ENCODE measurements at regions not wholly inside any gene's neighbourhood (a gene's known extent, or its start where the extent isn't known, plus 50 kb on each side); places are given as distances from the start of the nearest gene placed in this dataset.
A peak's percentile ranks its signal among the peaks of the same experiment; 100 is the strongest.

DNA sequence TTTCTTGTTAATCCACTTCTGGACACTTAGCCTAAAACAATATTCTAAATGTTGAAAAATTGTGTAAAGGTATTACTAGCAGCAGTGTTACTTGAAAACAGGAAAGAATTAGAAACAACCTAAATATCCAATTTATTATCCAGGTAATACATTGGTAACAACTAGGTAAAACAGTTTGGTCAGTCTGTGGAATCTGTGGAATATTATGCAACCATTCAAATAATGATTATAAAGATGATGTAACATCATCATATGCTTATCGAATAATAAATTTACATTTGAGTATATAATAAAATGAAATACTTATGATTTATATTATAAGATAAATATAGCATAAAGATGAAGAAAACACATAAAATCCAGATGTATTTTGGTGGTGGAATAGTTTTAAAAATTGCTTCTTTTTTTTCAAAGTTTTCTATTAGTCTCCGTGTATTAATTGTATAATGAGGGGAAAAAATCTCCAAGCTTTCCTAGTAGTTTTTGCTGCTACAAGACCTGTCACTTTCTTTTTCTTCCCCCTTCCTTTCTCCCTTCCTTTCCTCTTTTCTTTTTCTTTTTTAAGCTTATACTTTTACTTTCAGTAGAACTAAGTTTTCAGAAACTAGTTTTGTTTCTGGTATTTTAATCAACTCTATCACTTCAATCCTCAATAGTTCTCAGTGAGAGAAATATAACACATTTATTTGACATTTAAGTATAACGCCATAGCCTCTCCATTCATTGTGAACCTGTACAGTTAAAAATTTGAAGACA lies 197.8 kb upstream of the HMCN1 start:
- POLR2A ChIA-PET: interaction anchor here (1.5 kb wide), 1 partner anchor 9 kb away, joined by 5 read pairs; no protein-coding TSS in a partner anchor
- peaks cover 0 to 9% (median 3%) of the 10 kb centered on the region in 4 donors for H3K4me1 Mint-ChIP-seq
- DNase-seq (no peak), ATAC-seq (no peak)
- H3K27me3 Mint-ChIP-seq: peaks cover 0 to 3% (median 0%) of the 10 kb centered on the region in 5 donors
- no peak overlapping the region for H3K4me3 Mint-ChIP-seq
- peak overlapping the region in 2 of 10 donors; percentile 22 to 74 for H3K27ac Mint-ChIP-seq
- no peaks in the 10 kb centered on the region for H3K36me3 Mint-ChIP-seq
- H3K9me3 Mint-ChIP-seq: peaks cover 0 to 10% (median 2%) of the 10 kb centered on the region in 9 donors

DNA sequence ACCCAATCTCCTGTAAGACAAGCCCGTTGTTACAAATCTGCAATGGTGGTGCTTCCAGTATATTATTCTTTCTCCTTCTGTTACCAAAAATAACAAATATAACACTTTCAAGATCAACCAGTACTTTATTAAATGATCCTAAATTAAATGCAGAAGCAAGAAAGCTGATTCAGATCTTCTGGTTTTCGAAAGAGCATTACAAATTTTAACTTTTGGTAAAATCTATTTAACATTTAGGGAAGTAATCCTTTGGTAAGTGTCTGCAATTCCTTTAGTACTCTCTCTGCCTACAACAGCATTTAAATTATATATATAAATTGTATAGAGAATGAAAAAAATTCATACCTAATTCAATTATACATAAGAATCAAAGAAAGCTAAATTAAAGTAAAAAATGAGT lies 198.6 kb upstream of the HMCN1 start:
- Mint-ChIP-seq H3K27ac (peak overlapping the region in 1 of 10 donors; percentile 7), H3K4me1 (peaks cover 0 to 9% (median 3%) of the 10 kb centered on the region in 4 donors), H3K9me3 (peaks cover 0 to 10% (median 2%) of the 10 kb centered on the region in 9 donors), H3K36me3 (no peaks in the 10 kb centered on the region), H3K27me3 (peaks cover 0 to 3% (median 0%) of the 10 kb centered on the region in 5 donors), H3K4me3 (no peak overlapping the region)
- ATAC-seq (no peak), DNase-seq (no peak)
- POLR2A ChIA-PET: no interaction called here

DNA sequence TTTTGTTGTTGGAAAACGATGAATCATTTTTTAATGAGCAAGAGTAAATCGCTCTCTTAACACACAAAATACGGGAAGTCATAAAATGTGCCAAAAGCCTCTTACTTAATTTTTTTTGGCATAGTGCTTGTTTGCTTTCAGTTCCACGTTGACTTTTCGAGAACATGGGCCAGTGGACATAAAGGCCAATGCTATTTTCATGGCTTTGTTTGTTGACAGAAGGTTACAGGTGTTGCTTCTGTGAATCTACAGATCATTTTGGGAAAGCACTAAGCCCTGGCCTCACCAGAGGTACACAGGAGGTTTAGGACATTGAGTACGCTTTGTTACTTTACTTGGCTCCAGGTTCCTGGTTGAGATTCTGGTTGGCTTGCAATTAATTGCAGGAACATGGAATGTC lies 199.4 kb upstream of the HMCN1 start:
- DNase-seq (no peak), ATAC-seq (no peak)
- no peaks in the 10 kb centered on the region for H3K36me3 Mint-ChIP-seq
- POLR2A ChIA-PET: no interaction called here
- H3K9me3 Mint-ChIP-seq: peaks cover 0 to 7% (median 2%) of the 10 kb centered on the region in 9 donors
- peaks cover 0 to 3% (median 0%) of the 10 kb centered on the region in 5 donors for H3K27me3 Mint-ChIP-seq
- H3K4me1 Mint-ChIP-seq: peaks cover 0 to 9% (median 3%) of the 10 kb centered on the region in 4 donors
- peak overlapping the region in 1 of 10 donors; percentile 7 for H3K27ac Mint-ChIP-seq
- H3K4me3 Mint-ChIP-seq: no peak overlapping the region

DNA sequence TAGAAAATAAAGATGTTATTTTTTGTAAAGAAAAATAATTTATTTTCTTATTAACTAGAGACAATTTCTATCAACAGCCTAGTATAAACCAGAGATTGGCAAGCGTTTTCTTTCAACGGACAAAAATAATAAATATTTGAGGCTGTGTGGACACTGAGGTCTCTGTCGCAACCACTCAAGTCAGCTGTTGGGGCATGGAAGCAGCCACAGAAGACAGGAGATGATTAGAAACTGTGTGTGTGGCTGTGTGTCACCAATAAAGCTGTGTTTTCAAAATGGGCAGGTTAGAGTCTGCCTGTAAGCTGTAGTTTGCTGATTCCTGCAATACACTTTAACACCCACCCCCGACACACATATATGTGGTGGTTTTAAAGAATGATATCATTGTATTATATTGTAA lies 200.6 kb upstream of the HMCN1 start:
- no peak overlapping the region for H3K4me3 Mint-ChIP-seq

DNA sequence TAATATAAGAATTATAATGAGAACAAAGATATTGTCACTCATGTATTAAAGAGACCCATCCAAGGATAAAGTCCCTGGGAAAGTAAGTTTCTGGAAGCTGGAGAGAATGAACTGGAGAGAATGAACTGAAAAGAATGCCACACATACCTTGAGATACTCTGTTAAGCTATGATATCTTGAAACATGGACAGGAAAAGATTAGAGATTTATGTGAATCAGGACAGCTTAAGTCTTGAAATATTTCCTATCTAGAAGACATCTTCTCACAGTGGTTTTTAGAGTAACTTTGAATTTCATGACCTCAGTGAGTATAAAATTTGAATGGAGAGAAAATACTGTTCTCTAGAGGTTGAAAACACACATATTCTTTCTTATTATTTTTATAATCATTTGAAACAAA lies 201.3 kb upstream of the HMCN1 start:
- POLR2A ChIA-PET: no interaction called here

More for the DNA sequence above, 200.6 kb upstream of the HMCN1 start:
- H3K4me1 Mint-ChIP-seq: peaks cover 0 to 5% (median 2%) of the 10 kb centered on the region in 4 donors
- peaks cover 0 to 2% (median 0%) of the 10 kb centered on the region in 9 donors for H3K9me3 Mint-ChIP-seq
- peaks cover 0 to 3% (median 0%) of the 10 kb centered on the region in 5 donors for H3K27me3 Mint-ChIP-seq
- DNase-seq (no peak), ATAC-seq (no peak)
- H3K27ac Mint-ChIP-seq: no peak overlapping the region
- POLR2A ChIA-PET: no interaction called here
- H3K36me3 Mint-ChIP-seq: no peaks in the 10 kb centered on the region

DNA sequence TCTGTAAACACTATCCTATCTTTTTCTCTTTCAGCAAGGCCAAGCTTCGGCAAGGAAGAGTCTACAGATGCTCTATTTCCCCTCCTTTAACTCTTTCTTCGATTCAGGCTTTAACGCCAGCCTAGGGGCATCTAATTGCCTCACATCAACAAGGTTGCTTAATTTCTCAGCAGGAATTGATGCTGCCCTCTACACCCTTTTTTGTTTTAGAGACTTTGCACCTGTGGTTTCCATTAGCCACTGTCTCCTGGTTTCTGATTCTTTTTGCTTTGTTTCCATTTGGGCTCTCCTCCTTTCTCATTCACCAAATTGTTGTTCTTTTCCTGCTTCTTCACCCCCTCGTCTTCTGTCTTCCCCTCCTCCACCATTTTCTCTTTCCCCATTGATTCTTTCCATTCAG lies 202.4 kb upstream of the HMCN1 start:
- DNase-seq (no peak), ATAC-seq (no peak)
- POLR2A ChIA-PET: no interaction called here
- H3K27me3 Mint-ChIP-seq: no peaks in the 10 kb centered on the region
- no peak overlapping the region for H3K4me3 Mint-ChIP-seq
- peak overlapping the region in 1 of 10 donors; percentile 38 for H3K27ac Mint-ChIP-seq
- peaks cover 0 to 2% (median 0%) of the 10 kb centered on the region in 9 donors for H3K9me3 Mint-ChIP-seq
- no peaks in the 10 kb centered on the region for H3K36me3 Mint-ChIP-seq
- H3K4me1 Mint-ChIP-seq: peaks cover 0 to 9% (median 3%) of the 10 kb centered on the region in 4 donors

More for the DNA sequence above, 201.3 kb upstream of the HMCN1 start:
- no peak overlapping the region for H3K27ac Mint-ChIP-seq
- H3K9me3 Mint-ChIP-seq: peaks cover 0 to 2% (median 0%) of the 10 kb centered on the region in 9 donors
- ATAC-seq (no peak), DNase-seq (no peak)
- H3K4me1 Mint-ChIP-seq: peaks cover 0 to 5% (median 2%) of the 10 kb centered on the region in 4 donors
- H3K36me3 Mint-ChIP-seq: no peaks in the 10 kb centered on the region
- no peak overlapping the region for H3K4me3 Mint-ChIP-seq
- peaks cover 0 to 3% (median 0%) of the 10 kb centered on the region in 5 donors for H3K27me3 Mint-ChIP-seq

DNA sequence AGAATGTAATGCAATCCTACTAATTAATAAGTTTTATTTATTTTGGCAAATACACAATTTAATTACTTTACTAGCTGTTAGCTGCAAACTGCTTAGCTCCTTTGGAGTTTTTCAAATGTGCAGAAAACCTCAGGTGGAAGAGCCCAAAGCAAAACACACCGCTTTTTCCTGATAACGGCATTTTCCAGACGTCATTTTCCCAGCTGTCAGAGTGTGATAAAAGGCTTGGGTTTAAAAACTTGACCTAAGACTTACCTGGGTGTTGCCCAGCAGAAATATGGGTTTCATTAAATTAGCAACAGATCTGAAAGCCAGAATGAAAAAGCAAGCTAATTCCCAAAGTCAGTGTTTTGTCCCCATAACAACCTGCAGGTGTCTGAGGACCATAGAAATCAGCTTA lies 204.0 kb upstream of the HMCN1 start:
- POLR2A ChIA-PET: no interaction called here
- H3K4me1 Mint-ChIP-seq: peaks cover 0 to 14% (median 6%) of the 10 kb centered on the region in 4 donors
- peaks cover 0 to 4% (median 0%) of the 10 kb centered on the region in 9 donors for H3K9me3 Mint-ChIP-seq
- ATAC-seq (no peak), DNase-seq (no peak)
- no peaks in the 10 kb centered on the region for H3K36me3 Mint-ChIP-seq
- no peaks in the 10 kb centered on the region for H3K27me3 Mint-ChIP-seq
- no peak overlapping the region for H3K4me3 Mint-ChIP-seq
- no peak overlapping the region for H3K27ac Mint-ChIP-seq

DNA sequence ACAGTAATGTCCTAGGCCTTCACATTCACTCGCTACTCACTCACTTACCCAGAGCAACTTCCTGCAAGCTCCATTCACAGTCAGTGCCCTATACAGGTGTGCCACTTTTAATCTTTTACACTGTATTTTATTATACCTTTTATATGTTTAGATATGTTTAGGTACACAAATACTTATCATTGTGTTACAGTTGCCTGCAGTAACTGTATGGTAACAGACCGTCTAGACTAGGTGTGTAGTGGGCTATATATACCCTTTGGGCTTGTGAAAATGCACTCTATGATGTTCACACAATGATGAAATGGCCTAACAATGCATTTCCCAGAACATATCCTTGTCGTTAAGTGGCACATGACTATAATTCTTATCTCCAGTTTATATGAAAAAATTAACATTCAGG lies 204.5 kb upstream of the HMCN1 start:
- H3K27ac Mint-ChIP-seq: no peak overlapping the region
- H3K4me1 Mint-ChIP-seq: peaks cover 0 to 14% (median 6%) of the 10 kb centered on the region in 4 donors
- POLR2A ChIA-PET: no interaction called here
- peaks cover 0 to 2% (median 0%) of the 10 kb centered on the region in 3 donors for H3K36me3 Mint-ChIP-seq
- DNase-seq: no peak
- no peaks in the 10 kb centered on the region for H3K27me3 Mint-ChIP-seq
- peaks cover 0 to 4% (median 0%) of the 10 kb centered on the region in 9 donors for H3K9me3 Mint-ChIP-seq
- ATAC-seq: no peak
- H3K4me3 Mint-ChIP-seq: no peak overlapping the region

DNA sequence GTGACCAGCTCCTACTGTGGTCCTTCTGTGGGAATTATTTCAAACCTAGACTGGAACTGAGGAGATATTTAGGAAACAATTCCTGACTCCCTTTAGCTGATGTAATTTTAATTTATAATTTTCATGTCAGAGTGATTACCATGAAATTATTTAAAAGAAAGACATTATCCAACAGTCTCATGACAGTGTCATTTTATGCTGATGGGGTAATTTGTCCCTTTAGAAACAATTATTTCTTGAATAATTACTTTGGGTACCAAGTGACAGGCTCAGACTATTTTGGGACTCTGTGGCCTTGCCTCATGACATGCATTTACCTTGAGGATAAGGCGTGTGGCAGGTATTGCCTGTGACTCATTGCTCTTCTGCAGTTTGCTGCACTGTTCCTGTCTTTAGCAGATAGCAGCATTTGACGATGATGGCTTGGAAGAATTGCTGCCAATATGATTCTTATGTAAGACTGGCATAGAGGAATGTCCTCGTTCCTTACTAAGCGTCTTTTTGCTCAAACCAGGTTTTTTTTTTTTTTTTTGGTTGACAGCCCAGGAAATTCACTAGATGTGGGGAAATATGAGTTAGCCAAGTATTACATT lies 206.0 kb upstream of the HMCN1 start:
- no peak overlapping the region for H3K27ac Mint-ChIP-seq
- DNase-seq (no peak), ATAC-seq (no peak)
- no peaks in the 10 kb centered on the region for H3K27me3 Mint-ChIP-seq
- H3K4me1 Mint-ChIP-seq: peaks cover 0 to 14% (median 6%) of the 10 kb centered on the region in 4 donors
- H3K4me3 Mint-ChIP-seq: no peak overlapping the region
- peaks cover 0 to 6% (median 1%) of the 10 kb centered on the region in 3 donors for H3K36me3 Mint-ChIP-seq
- POLR2A ChIA-PET: interaction anchor here (0.7 kb wide), 1 partner anchor 691 kb away, joined by 3 read pairs; no protein-coding TSS in a partner anchor
- peaks cover 0 to 4% (median 0%) of the 10 kb centered on the region in 9 donors for H3K9me3 Mint-ChIP-seq

DNA sequence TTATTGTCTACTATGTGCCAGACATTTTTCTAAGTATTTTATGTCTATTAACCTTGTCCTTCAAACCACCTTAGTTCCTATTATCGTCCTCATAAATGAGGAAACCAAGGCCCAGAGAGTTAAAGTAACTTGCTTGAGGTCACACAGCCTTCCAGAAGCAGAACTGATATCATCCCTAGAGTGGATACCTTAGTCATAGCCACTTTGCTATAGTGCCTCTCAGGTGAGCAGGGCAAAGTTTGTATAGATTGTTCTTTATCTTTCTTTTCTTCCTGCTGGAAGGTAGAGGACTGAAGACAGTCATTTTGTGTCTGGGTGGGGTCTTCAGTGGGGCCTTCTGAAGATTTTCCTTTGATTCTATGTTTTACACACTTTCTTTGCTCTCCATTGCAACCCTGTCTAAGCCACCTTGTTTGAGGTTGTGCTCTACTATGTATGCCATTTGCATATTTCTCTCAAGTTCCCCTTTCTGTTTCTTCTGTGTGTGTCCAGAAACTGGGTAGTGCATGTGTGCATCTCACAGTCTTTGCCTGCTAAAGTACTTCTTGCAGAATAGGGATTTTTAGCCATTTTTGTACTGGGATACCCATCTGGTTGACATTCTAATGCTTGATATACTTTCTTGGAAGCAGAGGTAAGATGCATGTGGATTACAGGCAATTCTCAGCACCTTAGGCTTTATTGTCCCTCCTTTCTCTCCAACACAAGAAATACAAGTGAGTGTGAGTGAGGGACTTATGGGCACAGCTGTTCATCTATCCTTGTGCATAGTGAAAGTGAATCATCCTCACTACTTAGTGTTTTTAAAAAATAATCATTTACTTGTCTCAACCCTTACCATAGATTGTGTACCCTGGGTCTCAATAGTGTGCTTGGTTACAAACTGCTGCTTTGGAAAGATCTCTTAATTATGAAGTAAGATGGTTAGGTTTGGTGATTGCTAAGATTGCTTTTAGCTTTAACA lies 207.6 kb upstream of the HMCN1 start:
- ATAC-seq (peak in 1 of 2 donors; percentile 37), DNase-seq (no peak)
- Mint-ChIP-seq H3K36me3 (peaks cover 0 to 6% (median 6%) of the 10 kb centered on the region in 3 donors), H3K27ac (peak overlapping the region in 2 of 10 donors; percentile 4 to 57), H3K4me3 (no peak overlapping the region), H3K27me3 (no peaks in the 10 kb centered on the region), H3K9me3 (peaks cover 0 to 4% (median 0%) of the 10 kb centered on the region in 9 donors), H3K4me1 (peaks cover 0 to 14% (median 5%) of the 10 kb centered on the region in 4 donors)
- POLR2A ChIA-PET: no interaction called here

DNA sequence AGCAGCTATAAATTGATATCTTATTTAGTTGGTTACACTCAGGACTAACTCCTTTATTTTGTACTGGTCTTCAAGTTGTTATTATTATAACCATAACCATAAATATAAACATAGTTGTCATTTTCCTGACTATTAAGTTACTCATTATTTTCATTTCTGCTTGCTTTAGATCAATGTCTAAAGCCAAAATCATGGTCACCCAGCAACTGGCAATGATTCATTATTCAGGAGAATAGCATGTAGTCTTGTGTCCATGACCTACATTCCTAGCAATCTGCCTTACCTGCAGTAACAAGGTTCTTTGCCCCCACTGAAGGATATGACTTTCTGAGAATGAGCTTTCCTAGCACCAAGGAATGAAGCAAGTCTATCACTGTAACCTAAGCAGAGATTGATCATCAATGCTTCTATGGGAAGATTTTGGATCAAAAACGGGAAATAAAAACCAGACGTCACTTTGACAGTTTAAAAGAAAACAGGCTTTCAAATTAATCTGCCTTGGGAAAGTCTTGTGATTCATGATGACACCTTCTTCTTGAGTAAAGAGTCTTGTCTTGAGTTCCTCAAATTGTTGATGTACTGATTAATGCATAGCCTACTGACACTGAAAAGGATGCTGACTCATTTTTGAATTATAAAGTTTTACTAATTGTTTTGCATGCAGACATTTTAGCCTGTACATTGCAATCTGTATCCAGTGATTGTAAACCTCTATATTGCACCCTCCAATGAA lies 203.3 kb upstream of the IVNS1ABP start:
- POLR2A ChIA-PET: no interaction called here

More for the DNA sequence above, 203.3 kb upstream of the IVNS1ABP start:
- no peak overlapping the region for H3K4me3 Mint-ChIP-seq
- no peak for DNase-seq
- peaks cover 0 to 24% (median 9%) of the 10 kb centered on the region in 9 donors for H3K9me3 Mint-ChIP-seq
- H3K27ac Mint-ChIP-seq: no peak overlapping the region
- H3K27me3 Mint-ChIP-seq: peaks cover 0 to 4% (median 0%) of the 10 kb centered on the region in 5 donors
- H3K4me1 Mint-ChIP-seq: peaks cover 0 to 2% (median under 1%) of the 10 kb centered on the region in 4 donors
- H3K36me3 Mint-ChIP-seq: peaks cover 0 to 24% (median 23%) of the 10 kb centered on the region in 3 donors
- ATAC-seq: no peak
